SK-N-SH treated with all-trans-retinoic acid at 6 μM for 48 hours (cell line): ENCODE measurements at regions not wholly inside any gene's neighbourhood (a gene's known extent, or its start where the extent isn't known, plus 50 kb on each side); places are given as distances from the start of the nearest gene placed in this dataset.
"Not testable (repeated sequence)": the region's sequence is repeated elsewhere in the genome, so short reads cannot be mapped to it uniquely, and the experiment has no call there.

Experiments used
- ATAC-seq: fragments of 200-7000 bp; cut with Tn5 transposase; 3 replicates; pipeline ENCODE4 v1.9.1; 2020; ENCODE audit warnings: mild to moderate bottlenecking, moderate library complexity
- ARNTL ChIP-seq: fragments of 450-650 bp; formaldehyde crosslinking; IDR thresholded peaks from 2 replicates; pipeline ENCODE4 v1.5.0; 2020; ENCODE audit warnings: low read depth, mild to moderate bottlenecking, moderate library complexity, borderline replicate concordance
- CREB5 ChIP-seq: fragments of 250-450 bp; sonication (Bioruptor Pico); IDR thresholded peaks from 2 replicates; pipeline ENCODE4 v1.5.1; 2020; ENCODE audit warnings: low read depth, mild to moderate bottlenecking, moderate library complexity
- CSDC2 ChIP-seq: fragments of 250-450 bp; sonication (Bioruptor Pico); IDR thresholded peaks from 2 replicates; pipeline ENCODE4 v1.5.0; 2020; ENCODE audit warnings: mild to moderate bottlenecking, moderate library complexity
- CSRNP3 ChIP-seq: fragments of 250-450 bp; sonication (Bioruptor Pico); IDR thresholded peaks from 2 replicates; pipeline ENCODE4 v1.5.1; 2021; ENCODE audit warnings: mild to moderate bottlenecking, moderate library complexity
- ISL1 ChIP-seq: fragments of 250-450 bp; sonication (Bioruptor Pico); IDR thresholded peaks from 2 replicates; pipeline ENCODE4 v2.1.2; 2022; ENCODE audit warnings: mild to moderate bottlenecking, moderate library complexity
- OSR1 ChIP-seq: fragments of 250-450 bp; sonication (Bioruptor Pico); IDR thresholded peaks from 2 replicates; pipeline ENCODE4 v1.8.0; 2022; ENCODE audit warnings: moderate library complexity, mild to moderate bottlenecking, inconsistent platforms
- PATZ1 ChIP-seq: fragments of 250-450 bp; sonication (Bioruptor Pico); IDR thresholded peaks from 2 replicates; pipeline ENCODE4 v1.8.0; 2020; ENCODE audit warnings: mild to moderate bottlenecking, moderate library complexity, borderline replicate concordance
- POU6F1 ChIP-seq: fragments of 250-450 bp; sonication (Bioruptor Pico); IDR thresholded peaks from 2 replicates; pipeline ENCODE4 v1.8.0; 2021; ENCODE audit warnings: low read depth, mild to moderate bottlenecking, moderate library complexity, borderline replicate concordance
- PPARA ChIP-seq: fragments of 250-450 bp; sonication (Bioruptor Pico); IDR thresholded peaks from 2 replicates; pipeline ENCODE4 v1.5.0; 2020; ENCODE audit warnings: mild to moderate bottlenecking, borderline replicate concordance
- SNAI2 ChIP-seq: fragments of 250-450 bp; sonication (Bioruptor Pico); IDR thresholded peaks from 2 replicates; pipeline ENCODE4 v1.5.0; 2020; ENCODE audit warnings: mild to moderate bottlenecking, moderate library complexity
- TCF4 ChIP-seq: fragments of 250-450 bp; sonication (Bioruptor Pico); IDR thresholded peaks from 2 replicates; pipeline ENCODE4 v1.8.0; 2021; ENCODE audit warnings: mild to moderate bottlenecking, moderate library complexity, borderline replicate concordance
- TSHZ2 ChIP-seq: fragments of 250-450 bp; sonication (Bioruptor Pico); IDR thresholded peaks from 2 replicates; pipeline ENCODE4 v1.5.0; 2020; ENCODE audit warnings: mild to moderate bottlenecking, moderate library complexity
- ZC3H10 ChIP-seq: fragments of 250-450 bp; sonication (Bioruptor Pico); IDR thresholded peaks from 2 replicates; pipeline ENCODE4 v1.5.1; 2021; ENCODE audit warnings: mild to moderate bottlenecking, moderate library complexity
- ZFP3 ChIP-seq: fragments of 250-450 bp; sonication (Bioruptor Pico); IDR thresholded peaks from 2 replicates; pipeline ENCODE4 v1.5.0; 2020; ENCODE audit warnings: mild to moderate bottlenecking, moderate library complexity
- ZFP30 ChIP-seq: fragments of 450-650 bp; formaldehyde crosslinking; IDR thresholded peaks from 2 replicates; pipeline ENCODE4 v1.5.0; 2022; ENCODE audit warnings: mild to moderate bottlenecking, moderate library complexity
- ZNF565 ChIP-seq: fragments of 450-650 bp; formaldehyde crosslinking; conservative IDR thresholded peaks from 2 replicates; pipeline ENCODE4 v1.5.0; 2020; ENCODE audit warnings: low read depth, mild to moderate bottlenecking, moderate library complexity
- ZNF70 ChIP-seq: fragments of 450-650 bp; formaldehyde crosslinking; IDR thresholded peaks from 2 replicates; pipeline ENCODE4 v1.5.0; 2020; ENCODE audit warnings: mild to moderate bottlenecking, moderate library complexity

GRCh38 chr12:70008944-70009343 is 183.9 kb downstream of the MYRFL start:
- ATAC-seq: no peak
- no peak for TF ChIP-seq CSRNP3 (CRISPR knock-in tag)
- TF ChIP-seq ISL1: no peak

GRCh38 chr12:70011353-70011752 is 186.3 kb downstream of the MYRFL start:
- TF ChIP-seq SNAI2 (CRISPR knock-in tag): no peak
- no peak for TF ChIP-seq ZNF565 (CRISPR knock-in tag)
- no peak for TF ChIP-seq ISL1
- TF ChIP-seq PATZ1 (CRISPR knock-in tag): no peak
- TF ChIP-seq CSDC2 (CRISPR knock-in tag): no peak
- TF ChIP-seq ARNTL (CRISPR knock-in tag): no peak
- TF ChIP-seq TSHZ2 (CRISPR knock-in tag): no peak
- no peak for ATAC-seq

- ATAC-seq: not testable (repeated sequence)
Measured at GRCh38 chr12:70013016-70013415, 188.0 kb downstream of the MYRFL start.

GRCh38 chr12:70028515-70028914 is 203.5 kb downstream of the MYRFL start:
- TF ChIP-seq PPARA (CRISPR knock-in tag) (no peak), CREB5 (no peak), CSDC2 (CRISPR knock-in tag) (no peak), ZFP3 (CRISPR knock-in tag) (no peak), ZNF70 (CRISPR knock-in tag) (no peak), POU6F1 (CRISPR knock-in tag) (no peak), ZC3H10 (no peak), ZFP30 (CRISPR knock-in tag) (no peak), ARNTL (CRISPR knock-in tag) (no peak)
- ATAC-seq: no peak

- ATAC-seq: no peak
Measured at GRCh38 chr12:70028918-70029317, 203.9 kb downstream of the MYRFL start.

GRCh38 chr12:70031046-70031445 is 206.0 kb downstream of the MYRFL start:
- no peak for ATAC-seq
- no peak for TF ChIP-seq ZFP3 (CRISPR knock-in tag)
- no peak for TF ChIP-seq ZNF70 (CRISPR knock-in tag)
- no peak for TF ChIP-seq OSR1

More at GRCh38 chr12:70028918-70029317, 203.9 kb downstream of the MYRFL start:
- no peak for TF ChIP-seq TCF4 (CRISPR knock-in tag)
- no peak for TF ChIP-seq SNAI2 (CRISPR knock-in tag)
